Breast epithelium (tissue), 4 donors: ENCODE measurements at regions not wholly inside any gene's neighbourhood (a gene's known extent, or its start where the extent isn't known, plus 50 kb on each side); places are given as distances from the start of the nearest gene placed in this dataset.

ENCODE experiments used
- DNase-seq, 2 donors: peaks; one replicate each; pipeline ENCODE4 v3.0.0-alpha.2; 2019; ENCODE audit warnings: low spot score in 2 of 2
- H3K27ac ChIP-seq, 2 donors: fragments of 200-600 bp; sonication (generic) in 1 of 2; one replicate each; pipeline ENCODE4 v1.5.1; 2016 to 2019; ENCODE audit warnings: mild to moderate bottlenecking in 1 of 2
- H3K27me3 ChIP-seq, 2 donors: fragments of 200-600 bp; sonication (generic) in 1 of 2; one replicate each; pipeline versions ENCODE4 v1.5.1 to v1.6.0; 2017 to 2019; ENCODE audit warnings: control low read depth in 1 of 2, mild to moderate bottlenecking in 1 of 2
- H3K36me3 ChIP-seq: fragments of 200-600 bp; one replicate; pipeline ENCODE4 v1.5.1; 2019
- H3K4me1 ChIP-seq, 2 donors: fragments of 200-600 bp; sonication (generic); one replicate each; pipeline ENCODE4 v1.5.1; 2016 to 2019; ENCODE audit warnings: control low read depth in 1 of 2
- H3K4me3 ChIP-seq, 3 donors: fragments of 200-600 bp; sonication (generic); 1 replicate in 2 of 3; 2 replicates in 1 of 3; pipeline ENCODE4 v1.5.1; 2016 to 2019; ENCODE audit warnings: mild to moderate bottlenecking in 3 of 3, moderate library complexity in 2 of 3
- H3K9me3 ChIP-seq, 2 donors: fragments of 200-600 bp; sonication (generic) in 1 of 2; one replicate each; pipeline ENCODE4 v1.5.1; 2016 to 2019; ENCODE audit warnings: control low read depth in 1 of 2
- CTCF ChIP-seq, 3 donors: fragments of 450-650 bp; IDR thresholded peaks; one replicate each; pipeline ENCODE4 v1.5.1; 2016 to 2017; ENCODE audit warnings: antibody characterized with exemption in 3 of 3, mild to moderate bottlenecking in 3 of 3, moderate library complexity in 3 of 3
- POLR2A ChIP-seq: fragments of 450-650 bp; IDR thresholded peaks from one replicate; pipeline ENCODE4 v1.6.1; 2016; ENCODE audit warnings: antibody characterized with exemption, mild to moderate bottlenecking, moderate library complexity
- POLR2AphosphoS5 ChIP-seq, 3 donors: sonication (generic); formaldehyde crosslinking; IDR thresholded peaks; one replicate each; pipeline ENCODE4 v1.6.1; 2017; ENCODE audit warnings: antibody characterized with exemption in 3 of 3
- intact Hi-C: fragments of 100-400 bp; cut with DNase I; formaldehyde crosslinking; loops from one replicate; pipeline ENCODE4 v1.15.1; 2023; ENCODE audit warnings: low total_unique reads

- no peak overlapping the region for H3K27ac ChIP-seq
- TF ChIP-seq POLR2A: no peak
- no peak for TF ChIP-seq POLR2AphosphoS5 (IDR thresholded peaks at IDR 0.05)
- no peak for TF ChIP-seq CTCF (IDR thresholded peaks at IDR 0.05)
- no peaks in the 10 kb centered on the region for H3K27me3 ChIP-seq
- H3K9me3 ChIP-seq: no peaks in the 10 kb centered on the region
- H3K36me3 ChIP-seq: no peaks in the 10 kb centered on the region
- DNase-seq: no peak
- no peaks in the 10 kb centered on the region for H3K4me1 ChIP-seq
- intact Hi-C loops: no loop called here
- no peak overlapping the region for H3K4me3 ChIP-seq
Measured at GRCh38 chr4:59956366-59956765, 1243.8 kb upstream of the ADGRL3 start.

- TF ChIP-seq POLR2A (no peak), CTCF (IDR thresholded peaks at IDR 0.05) (no peak), POLR2AphosphoS5 (IDR thresholded peaks at IDR 0.05) (no peak)
- H3K27me3 ChIP-seq: no peaks in the 10 kb centered on the region
Measured at GRCh38 chr4:59960143-59960542, 1240.0 kb upstream of the ADGRL3 start.

GRCh38 chr4:59966758-59967157, 1233.4 kb upstream of the ADGRL3 start:
- TF ChIP-seq POLR2A: no peak
- TF ChIP-seq POLR2AphosphoS5 (IDR thresholded peaks at IDR 0.05): no peak
- TF ChIP-seq CTCF (IDR thresholded peaks at IDR 0.05): no peak
- no peaks in the 10 kb centered on the region for H3K36me3 ChIP-seq
- no peak overlapping the region for H3K4me3 ChIP-seq
- H3K27me3 ChIP-seq: no peaks in the 10 kb centered on the region
- H3K9me3 ChIP-seq: no peaks in the 10 kb centered on the region
- DNase-seq: no peak
- no peaks in the 10 kb centered on the region for H3K4me1 ChIP-seq
- intact Hi-C loops: no loop called here
- no peak overlapping the region for H3K27ac ChIP-seq

More at GRCh38 chr4:59960143-59960542, 1240.0 kb upstream of the ADGRL3 start:
- no peak overlapping the region for H3K4me3 ChIP-seq
- DNase-seq: no peak
- H3K36me3 ChIP-seq: no peaks in the 10 kb centered on the region
- no peaks in the 10 kb centered on the region for H3K9me3 ChIP-seq
- no peaks in the 10 kb centered on the region for H3K4me1 ChIP-seq
- H3K27ac ChIP-seq: no peak overlapping the region
- intact Hi-C loops: no loop called here

- H3K9me3 ChIP-seq: no peaks in the 10 kb centered on the region
- no peak for TF ChIP-seq POLR2AphosphoS5 (IDR thresholded peaks at IDR 0.05)
- TF ChIP-seq CTCF (IDR thresholded peaks at IDR 0.05): no peak
- no peak for TF ChIP-seq POLR2A
- H3K27me3 ChIP-seq: no peaks in the 10 kb centered on the region
- H3K36me3 ChIP-seq: no peaks in the 10 kb centered on the region
- no peaks in the 10 kb centered on the region for H3K4me1 ChIP-seq
- H3K4me3 ChIP-seq: no peak overlapping the region
- H3K27ac ChIP-seq: no peak overlapping the region
- intact Hi-C loops: no loop called here
- no peak for DNase-seq
Measured at GRCh38 chr4:59968796-59969195, 1231.3 kb upstream of the ADGRL3 start.

GRCh38 chr4:59969909-59970308, 1230.2 kb upstream of the ADGRL3 start:
- DNase-seq: no peak
- no peaks in the 10 kb centered on the region for H3K4me1 ChIP-seq
- no peak overlapping the region for H3K4me3 ChIP-seq
- H3K27me3 ChIP-seq: no peaks in the 10 kb centered on the region
- intact Hi-C loops: no loop called here
- no peak for TF ChIP-seq POLR2A
- TF ChIP-seq CTCF (IDR thresholded peaks at IDR 0.05): no peak
- no peak for TF ChIP-seq POLR2AphosphoS5 (IDR thresholded peaks at IDR 0.05)
- no peaks in the 10 kb centered on the region for H3K9me3 ChIP-seq
- no peaks in the 10 kb centered on the region for H3K36me3 ChIP-seq
- H3K27ac ChIP-seq: no peak overlapping the region
